K562 (cell line): ENCODE measurements at regions not wholly inside any gene's neighbourhood (a gene's known extent, or its start where the extent isn't known, plus 50 kb on each side); places are given as distances from the start of the nearest gene placed in this dataset.

Source experiments
- EZH2 ChIP-seq: IDR thresholded peaks from 2 replicates; pipeline ENCODE4 v1.6.1; 2012; ENCODE audit warnings: low read depth, mild to moderate bottlenecking, inconsistent platforms, low read length, borderline replicate concordance
- SMARCA4 ChIP-seq: fragments of 450-650 bp; IDR thresholded peaks from 2 replicates; pipeline ENCODE4 v1.6.1; 2016
- SRF ChIP-seq, 2 experiments: fragments of 250-450, 450-650 bp in 1 of 2; sonication (Bioruptor Pico) in 1 of 2; sonication (generic) in 1 of 2; formaldehyde crosslinking; IDR thresholded peaks; 2 replicates each; pipeline versions ENCODE4 v1.5.0 to v1.5.1; 2020 to 2022; ENCODE audit warnings: mild to moderate bottlenecking in 1 of 2, missing genetic modification reagents in 1 of 2
- ZNF282 ChIP-seq: sonication (generic); formaldehyde crosslinking; IDR thresholded peaks from 2 replicates; pipeline ENCODE4 v1.8.1; 2023; ENCODE audit warnings: missing genetic modification reagents
- TF ChIP-seq, protein P1 (sequence below), 2 experiments: fragments of 150-350 bp in 1 of 2; IDR thresholded peaks; 2 replicates each; pipeline ENCODE4 v1.6.1; 2012 to 2016; ENCODE audit warnings: low read depth in 2 of 2, low read length in 2 of 2, mild to moderate bottlenecking in 1 of 2, moderate library complexity in 1 of 2
- TF ChIP-seq, protein P2 (sequence below): fragments of 450-650 bp; IDR thresholded peaks from 2 replicates; pipeline ENCODE4 v1.6.1; 2016

DNA sequence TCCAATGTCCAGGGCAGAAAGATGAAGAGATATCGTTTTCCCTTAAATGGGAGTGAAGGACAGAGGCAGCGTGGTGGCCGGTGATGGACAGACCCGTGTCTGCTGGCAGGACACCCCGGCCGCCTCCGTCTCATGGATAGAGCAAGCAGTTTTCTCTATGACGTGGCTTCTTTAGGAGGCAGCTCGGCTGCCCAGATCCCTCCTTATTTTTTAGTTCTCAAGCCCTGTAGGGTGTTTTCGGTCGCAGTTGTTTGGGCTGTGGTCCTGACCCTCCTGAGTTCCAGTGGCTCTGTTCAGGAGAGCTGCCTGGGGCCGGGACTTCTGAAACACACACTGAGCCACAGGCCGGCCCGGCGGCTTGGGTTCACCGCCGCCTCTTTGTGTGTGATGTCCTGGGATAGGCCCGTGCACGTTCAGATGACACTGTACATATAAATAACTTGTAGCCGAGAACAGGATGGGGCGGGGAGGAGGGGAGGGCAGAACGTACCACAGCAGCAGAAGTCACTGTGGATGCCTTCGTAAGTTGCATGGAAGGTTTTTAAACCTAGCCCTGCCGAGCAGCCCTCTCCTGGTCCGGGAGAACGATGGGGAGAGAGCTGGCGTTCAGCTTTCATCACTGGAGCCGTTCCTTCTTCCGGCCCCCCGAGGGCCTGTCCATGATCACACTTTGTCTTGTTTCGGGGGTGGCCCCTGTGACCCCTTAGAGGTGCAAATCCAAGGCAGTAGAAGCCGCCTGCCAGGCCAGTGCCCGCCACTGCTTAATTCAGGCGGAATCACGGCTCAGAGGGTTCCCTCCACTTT, 65.2 kb downstream of the SIK1 start (continued):
- TF ChIP-seq SMARCA4 (no peak), SRF (CRISPR knock-in tag; IDR thresholded peaks at IDR 0.05) (peak; percentile 53 to 90; a peak in 3 of 4 replicates), EZH2 (0 out of 2 replicates have a peak, but pooled peaks have one; percentile 58), ZNF282 (no peak)
- TF ChIP-seq, protein P1, sequence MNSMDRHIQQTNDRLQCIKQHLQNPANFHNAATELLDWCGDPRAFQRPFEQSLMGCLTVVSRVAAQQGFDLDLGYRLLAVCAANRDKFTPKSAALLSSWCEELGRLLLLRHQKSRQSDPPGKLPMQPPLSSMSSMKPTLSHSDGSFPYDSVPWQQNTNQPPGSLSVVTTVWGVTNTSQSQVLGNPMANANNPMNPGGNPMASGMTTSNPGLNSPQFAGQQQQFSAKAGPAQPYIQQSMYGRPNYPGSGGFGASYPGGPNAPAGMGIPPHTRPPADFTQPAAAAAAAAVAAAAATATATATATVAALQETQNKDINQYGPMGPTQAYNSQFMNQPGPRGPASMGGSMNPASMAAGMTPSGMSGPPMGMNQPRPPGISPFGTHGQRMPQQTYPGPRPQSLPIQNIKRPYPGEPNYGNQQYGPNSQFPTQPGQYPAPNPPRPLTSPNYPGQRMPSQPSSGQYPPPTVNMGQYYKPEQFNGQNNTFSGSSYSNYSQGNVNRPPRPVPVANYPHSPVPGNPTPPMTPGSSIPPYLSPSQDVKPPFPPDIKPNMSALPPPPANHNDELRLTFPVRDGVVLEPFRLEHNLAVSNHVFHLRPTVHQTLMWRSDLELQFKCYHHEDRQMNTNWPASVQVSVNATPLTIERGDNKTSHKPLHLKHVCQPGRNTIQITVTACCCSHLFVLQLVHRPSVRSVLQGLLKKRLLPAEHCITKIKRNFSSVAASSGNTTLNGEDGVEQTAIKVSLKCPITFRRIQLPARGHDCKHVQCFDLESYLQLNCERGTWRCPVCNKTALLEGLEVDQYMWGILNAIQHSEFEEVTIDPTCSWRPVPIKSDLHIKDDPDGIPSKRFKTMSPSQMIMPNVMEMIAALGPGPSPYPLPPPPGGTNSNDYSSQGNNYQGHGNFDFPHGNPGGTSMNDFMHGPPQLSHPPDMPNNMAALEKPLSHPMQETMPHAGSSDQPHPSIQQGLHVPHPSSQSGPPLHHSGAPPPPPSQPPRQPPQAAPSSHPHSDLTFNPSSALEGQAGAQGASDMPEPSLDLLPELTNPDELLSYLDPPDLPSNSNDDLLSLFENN (IDR thresholded peaks at IDR 0.05; ENCODE audit: low read depth in 2 of 2, low read length in 2 of 2): no peak
- TF ChIP-seq, protein P2, sequence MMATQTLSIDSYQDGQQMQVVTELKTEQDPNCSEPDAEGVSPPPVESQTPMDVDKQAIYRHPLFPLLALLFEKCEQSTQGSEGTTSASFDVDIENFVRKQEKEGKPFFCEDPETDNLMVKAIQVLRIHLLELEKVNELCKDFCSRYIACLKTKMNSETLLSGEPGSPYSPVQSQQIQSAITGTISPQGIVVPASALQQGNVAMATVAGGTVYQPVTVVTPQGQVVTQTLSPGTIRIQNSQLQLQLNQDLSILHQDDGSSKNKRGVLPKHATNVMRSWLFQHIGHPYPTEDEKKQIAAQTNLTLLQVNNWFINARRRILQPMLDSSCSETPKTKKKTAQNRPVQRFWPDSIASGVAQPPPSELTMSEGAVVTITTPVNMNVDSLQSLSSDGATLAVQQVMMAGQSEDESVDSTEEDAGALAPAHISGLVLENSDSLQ: peak; percentile 37; the same call in 1 of the 2 replicates
